ENCODE measurements at regions not wholly inside any gene's neighbourhood (a gene's known extent, or its start where the extent isn't known, plus 50 kb on each side); places are given as distances from the start of the nearest gene placed in this dataset.

- no peak for DNase-seq
Measured at GRCh38 chr4:124396333-124396732, 316.2 kb downstream of the ANKRD50 start.

GRCh38 chr4:124401606-124402005, 310.9 kb downstream of the ANKRD50 start:
- no peak for DNase-seq

GRCh38 chr4:124409044-124409443, 303.5 kb downstream of the ANKRD50 start:
- DNase-seq, result no peak

GRCh38 chr4:124414276-124415040, 298.1 kb downstream of the ANKRD50 start:
- DNase-seq, result no peak

GRCh38 chr4:124415146-124415545, 297.4 kb downstream of the ANKRD50 start:
- DNase-seq, result no peak

- no peak for DNase-seq
Measured at GRCh38 chr4:124417371-124417770, 295.2 kb downstream of the ANKRD50 start.

GRCh38 chr4:124420166-124420695, 292.3 kb downstream of the ANKRD50 start:
- no peak for DNase-seq

GRCh38 chr4:124423160-124423559, 289.4 kb downstream of the ANKRD50 start:
- no peak for DNase-seq

- DNase-seq, result no peak
Measured at GRCh38 chr4:124426279-124426678, 286.3 kb downstream of the ANKRD50 start.

- no peak for DNase-seq
Measured at GRCh38 chr4:124427095-124427767, 285.3 kb downstream of the ANKRD50 start.

- no peak for DNase-seq
Measured at GRCh38 chr4:124428648-124429047, 283.9 kb downstream of the ANKRD50 start.

- no peak for DNase-seq
Measured at GRCh38 chr4:124429746-124430250, 282.7 kb downstream of the ANKRD50 start.

- no peak for DNase-seq
Measured at GRCh38 chr4:124431653-124432192, 280.8 kb downstream of the ANKRD50 start.

GRCh38 chr4:124432500-124432899, 280.0 kb downstream of the ANKRD50 start:
- no peak for DNase-seq

- DNase-seq, result no peak
Measured at GRCh38 chr4:124433044-124433443, 279.5 kb downstream of the ANKRD50 start.

GRCh38 chr4:124433500-124433899, 279.0 kb downstream of the ANKRD50 start:
- DNase-seq, result no peak

- DNase-seq, result no peak
Measured at GRCh38 chr4:124435274-124435950, 277.1 kb downstream of the ANKRD50 start.

GRCh38 chr4:124437853-124438495, 274.6 kb downstream of the ANKRD50 start:
- no peak for DNase-seq

- no peak for DNase-seq
Measured at GRCh38 chr4:124445071-124445470, 267.5 kb downstream of the ANKRD50 start.

GRCh38 chr4:124449881-124450280, 262.7 kb downstream of the ANKRD50 start:
- DNase-seq, result no peak

- no peak for DNase-seq
Measured at GRCh38 chr4:124450851-124451250, 261.7 kb downstream of the ANKRD50 start.

GRCh38 chr4:124454772-124455270, 257.7 kb downstream of the ANKRD50 start:
- no peak for DNase-seq
